ENCODE measurements at regions not wholly inside any gene's neighbourhood (a gene's known extent, or its start where the extent isn't known, plus 50 kb on each side); places are given as distances from the start of the nearest gene placed in this dataset.

DNA sequence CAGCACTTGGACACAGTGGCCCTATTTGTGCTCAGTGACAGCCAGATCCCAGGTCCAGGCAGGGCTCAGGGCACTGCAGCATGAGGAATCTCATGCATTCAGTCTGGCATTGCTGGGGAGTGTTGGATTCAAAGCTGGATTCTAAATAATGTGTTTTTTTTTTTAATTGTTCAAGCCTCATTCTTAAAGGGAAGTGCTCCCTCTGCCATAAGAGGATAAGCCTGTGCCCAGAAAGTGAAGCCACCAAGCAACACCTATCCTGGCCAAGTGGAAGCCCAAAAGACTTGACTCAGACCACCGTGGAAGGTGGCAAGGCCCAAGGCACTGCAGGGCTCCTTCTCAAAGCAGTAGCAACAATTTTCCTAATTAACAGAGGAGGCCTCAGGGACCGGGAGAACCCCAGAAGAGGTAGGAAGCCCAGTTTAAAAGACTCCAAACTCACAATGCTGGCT, 135.6 kb downstream of the ACTL7B start:
- Histone ChIP-seq H3K9ac (ENCODE audit: low read depth, low read length) (no peak overlapping the region), H3K4me1 (ENCODE audit: control insufficient read depth, insufficient read depth, low read length) (no peaks in the 10 kb centered on the region), H3K36me3 (ENCODE audit: control insufficient read depth, insufficient read depth, low read length) (no peaks in the 10 kb centered on the region), H3K27me3 (ENCODE audit: control insufficient read depth, insufficient read depth, low read length) (no peaks in the 10 kb centered on the region), H3K9me3 (ENCODE audit: control insufficient read depth, insufficient read depth, low read length) (no peaks in the 10 kb centered on the region), H3K27ac (ENCODE audit: low read depth, low read length) (no peak overlapping the region), H3K4me3 (ENCODE audit: low read depth, low read length) (no peak overlapping the region)

DNA sequence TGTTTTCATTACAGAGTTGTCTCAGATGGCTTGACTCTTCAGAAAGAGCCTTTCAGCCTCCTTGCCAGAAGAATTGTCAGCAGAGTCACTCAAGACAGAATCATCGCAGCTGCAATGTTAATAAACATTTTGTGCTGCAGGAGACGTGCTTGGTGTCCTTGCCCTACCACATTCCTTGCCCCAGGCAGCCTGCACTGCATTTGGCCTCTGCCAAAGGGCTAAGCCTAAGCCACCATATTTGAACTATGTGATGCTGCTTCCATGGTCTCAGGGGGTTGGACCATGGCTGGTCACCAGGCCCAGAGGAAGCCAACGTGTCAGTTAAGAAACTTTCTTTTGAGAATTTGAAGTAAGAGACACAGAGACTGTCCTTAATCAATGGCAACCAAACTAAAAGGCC, 145.4 kb downstream of the ACTL7B start:
- Histone ChIP-seq H3K4me1 (ENCODE audit: control insufficient read depth, insufficient read depth, low read length) (no peaks in the 10 kb centered on the region), H3K27me3 (ENCODE audit: control insufficient read depth, insufficient read depth, low read length) (no peaks in the 10 kb centered on the region), H3K27ac (ENCODE audit: low read depth, low read length) (no peak overlapping the region), H3K9ac (ENCODE audit: low read depth, low read length) (no peak overlapping the region), H3K36me3 (ENCODE audit: control insufficient read depth, insufficient read depth, low read length) (no peaks in the 10 kb centered on the region), H3K9me3 (ENCODE audit: control insufficient read depth, insufficient read depth, low read length) (no peaks in the 10 kb centered on the region), H3K4me3 (ENCODE audit: low read depth, low read length) (no peak overlapping the region)

DNA sequence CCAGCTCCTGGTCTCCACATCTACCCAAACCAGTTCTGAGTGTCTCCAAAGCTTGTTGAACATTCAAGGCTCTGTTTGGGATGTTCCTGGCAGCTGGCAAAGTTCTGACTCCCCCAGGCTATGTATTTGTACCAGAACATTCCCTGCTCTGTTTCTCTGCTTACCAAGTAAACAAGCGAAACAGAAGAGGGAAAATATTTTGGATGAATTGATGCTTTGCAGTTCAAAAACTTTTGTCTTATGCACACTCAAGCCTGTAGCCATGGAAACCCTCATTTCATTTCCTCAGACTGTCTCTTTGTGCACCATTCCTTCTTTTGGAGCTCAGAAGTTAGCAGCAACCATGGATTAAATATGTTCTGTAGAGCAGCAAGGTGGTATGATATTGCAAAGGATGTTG, 145.8 kb downstream of the ACTL7B start:
- H3K9me3 ChIP-seq (ENCODE audit: control insufficient read depth, insufficient read depth, low read length): no peaks in the 10 kb centered on the region
- no peaks in the 10 kb centered on the region for H3K4me1 ChIP-seq (ENCODE audit: control insufficient read depth, insufficient read depth, low read length)
- no peak overlapping the region for H3K27ac ChIP-seq (ENCODE audit: low read depth, low read length)
- no peaks in the 10 kb centered on the region for H3K36me3 ChIP-seq (ENCODE audit: control insufficient read depth, insufficient read depth, low read length)
- H3K27me3 ChIP-seq (ENCODE audit: control insufficient read depth, insufficient read depth, low read length): no peaks in the 10 kb centered on the region
- H3K4me3 ChIP-seq (ENCODE audit: low read depth, low read length): no peak overlapping the region
- no peak overlapping the region for H3K9ac ChIP-seq (ENCODE audit: low read depth, low read length)

DNA sequence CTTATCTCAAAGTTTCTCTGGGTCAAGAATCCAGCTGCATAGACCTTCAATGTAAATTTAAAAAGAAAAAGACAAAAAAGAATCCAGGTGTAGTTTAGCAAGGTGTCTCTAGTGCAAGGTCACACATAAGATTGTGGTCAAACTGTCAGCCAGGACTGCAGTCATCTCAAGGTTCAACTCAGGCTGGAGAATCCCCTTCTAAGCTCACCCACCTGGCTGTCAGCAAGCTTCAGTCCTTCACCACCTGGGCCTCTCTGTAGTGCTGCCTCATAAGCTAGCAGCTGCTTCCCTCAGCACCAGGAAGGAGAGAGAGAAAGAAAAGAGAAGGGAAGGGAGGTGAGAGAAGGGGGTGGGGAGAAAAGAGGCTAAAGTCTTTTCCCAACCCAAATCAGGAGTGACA, 146.7 kb downstream of the ACTL7B start:
- Histone ChIP-seq H3K36me3 (ENCODE audit: control insufficient read depth, insufficient read depth, low read length) (no peaks in the 10 kb centered on the region), H3K27ac (ENCODE audit: low read depth, low read length) (no peak overlapping the region), H3K4me3 (ENCODE audit: low read depth, low read length) (no peak overlapping the region), H3K4me1 (ENCODE audit: control insufficient read depth, insufficient read depth, low read length) (no peaks in the 10 kb centered on the region), H3K27me3 (ENCODE audit: control insufficient read depth, insufficient read depth, low read length) (no peaks in the 10 kb centered on the region), H3K9me3 (ENCODE audit: control insufficient read depth, insufficient read depth, low read length) (no peaks in the 10 kb centered on the region), H3K9ac (ENCODE audit: low read depth, low read length) (no peak overlapping the region)

DNA sequence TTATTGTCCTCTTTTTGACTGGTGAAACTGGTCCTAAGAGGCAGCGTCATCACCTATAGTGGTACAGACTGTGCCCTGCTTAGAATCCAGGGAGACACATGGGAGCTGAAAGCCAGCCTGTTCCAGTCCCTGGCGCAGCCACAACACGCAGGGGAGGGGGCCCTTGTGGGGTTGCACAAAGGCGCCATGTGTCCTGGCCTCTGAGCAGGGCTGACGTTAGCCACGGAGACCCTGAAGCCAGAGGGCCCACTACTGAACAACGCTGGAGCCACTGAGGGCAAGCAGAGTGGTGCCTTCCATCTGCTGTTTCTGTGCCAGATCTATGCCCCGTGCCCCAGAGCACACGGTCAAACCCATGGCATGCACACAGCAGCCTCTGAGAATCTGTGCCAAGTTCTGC, 147.3 kb downstream of the ACTL7B start:
- Histone ChIP-seq H3K9me3 (ENCODE audit: control insufficient read depth, insufficient read depth, low read length) (no peaks in the 10 kb centered on the region), H3K9ac (ENCODE audit: low read depth, low read length) (no peak overlapping the region), H3K36me3 (ENCODE audit: control insufficient read depth, insufficient read depth, low read length) (no peaks in the 10 kb centered on the region), H3K4me1 (ENCODE audit: control insufficient read depth, insufficient read depth, low read length) (no peaks in the 10 kb centered on the region), H3K27ac (ENCODE audit: low read depth, low read length) (no peak overlapping the region), H3K4me3 (ENCODE audit: low read depth, low read length) (no peak overlapping the region), H3K27me3 (ENCODE audit: control insufficient read depth, insufficient read depth, low read length) (no peaks in the 10 kb centered on the region)

DNA sequence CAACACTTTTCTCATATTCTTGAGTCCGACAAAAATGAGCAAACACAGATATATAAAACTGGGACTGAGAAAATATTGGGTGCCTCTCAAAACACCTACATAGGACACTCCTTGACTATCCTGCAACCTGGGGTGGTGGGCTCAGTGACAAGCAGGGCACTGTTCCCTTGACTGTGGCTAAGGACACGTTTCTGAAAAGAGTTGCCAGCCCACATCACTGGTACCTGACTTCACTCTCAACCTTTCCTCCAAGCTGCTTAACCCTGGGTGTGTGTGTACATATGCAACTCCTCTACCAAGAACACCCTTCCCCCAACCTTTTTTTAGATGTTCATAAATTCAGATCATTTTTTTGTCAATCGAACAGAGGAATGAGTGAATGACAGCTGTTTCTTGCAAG, 148.7 kb downstream of the ACTL7B start:
- no peaks in the 10 kb centered on the region for H3K27me3 ChIP-seq (ENCODE audit: control insufficient read depth, insufficient read depth, low read length)
- H3K36me3 ChIP-seq (ENCODE audit: control insufficient read depth, insufficient read depth, low read length): no peaks in the 10 kb centered on the region
- H3K9ac ChIP-seq (ENCODE audit: low read depth, low read length): no peak overlapping the region
- H3K9me3 ChIP-seq (ENCODE audit: control insufficient read depth, insufficient read depth, low read length): no peaks in the 10 kb centered on the region
- no peak overlapping the region for H3K27ac ChIP-seq (ENCODE audit: low read depth, low read length)
- no peaks in the 10 kb centered on the region for H3K4me1 ChIP-seq (ENCODE audit: control insufficient read depth, insufficient read depth, low read length)
- no peak overlapping the region for H3K4me3 ChIP-seq (ENCODE audit: low read depth, low read length)

DNA sequence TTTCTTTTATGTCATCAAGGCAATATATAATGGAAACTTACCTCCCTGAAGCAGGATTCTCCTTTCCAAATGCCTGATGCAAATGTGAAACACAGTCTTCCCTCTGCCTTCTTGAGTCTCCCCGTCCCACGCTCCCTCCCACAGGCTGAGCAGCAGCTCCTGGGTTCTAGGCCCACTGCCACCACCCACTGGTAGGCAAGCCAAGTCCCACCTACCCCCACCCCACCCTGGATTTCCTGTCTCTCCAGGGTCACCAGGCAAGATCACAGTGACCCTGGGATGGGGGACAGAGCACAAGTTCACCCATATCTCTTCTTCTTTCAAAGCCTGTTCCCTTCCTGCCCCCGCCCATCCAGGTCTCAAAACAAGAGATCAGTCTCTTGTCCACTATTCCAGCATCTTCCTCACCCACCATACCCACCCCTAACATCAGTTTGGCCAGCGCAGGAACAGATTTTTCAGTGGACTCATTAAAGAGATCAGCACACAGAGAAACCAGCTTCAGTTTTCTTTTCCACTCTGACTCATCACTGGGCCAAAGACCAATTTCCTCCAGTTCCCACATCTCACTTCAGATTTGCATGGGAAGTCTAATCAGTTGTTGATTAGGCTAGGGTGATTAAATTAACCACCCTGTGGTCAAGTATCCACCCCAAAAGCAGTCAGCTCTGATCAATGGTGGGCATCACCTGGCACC, 151.5 kb downstream of the ACTL7B start:
- Histone ChIP-seq H3K9ac (ENCODE audit: low read depth, low read length) (no peak overlapping the region), H3K27me3 (ENCODE audit: control insufficient read depth, insufficient read depth, low read length) (no peaks in the 10 kb centered on the region), H3K9me3 (ENCODE audit: control insufficient read depth, insufficient read depth, low read length) (no peaks in the 10 kb centered on the region)

DNA sequence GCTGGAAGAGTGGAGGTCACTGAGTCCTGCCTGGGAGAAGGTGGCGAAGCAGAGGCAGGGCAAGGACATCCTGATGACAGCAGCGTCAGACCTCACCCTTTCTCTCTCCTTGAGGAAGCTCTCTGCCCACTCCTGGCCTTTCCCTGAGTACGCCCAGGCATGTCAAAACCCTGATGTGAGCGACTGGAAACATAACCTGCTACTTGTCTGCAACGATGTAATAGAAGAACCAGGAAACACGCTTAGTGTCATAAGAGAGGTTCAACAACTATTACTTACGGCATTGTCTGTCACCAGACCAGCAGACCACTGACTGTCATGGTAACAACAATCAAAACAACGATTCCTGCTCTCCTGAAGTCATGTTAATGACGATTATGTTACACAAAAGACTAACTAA, 152.4 kb downstream of the ACTL7B start:
- H3K36me3 ChIP-seq (ENCODE audit: control insufficient read depth, insufficient read depth, low read length): no peaks in the 10 kb centered on the region
- no peak overlapping the region for H3K27ac ChIP-seq (ENCODE audit: low read depth, low read length)

More for the DNA sequence above, 151.5 kb downstream of the ACTL7B start:
- Histone ChIP-seq H3K4me3 (ENCODE audit: low read depth, low read length) (no peak overlapping the region), H3K4me1 (ENCODE audit: control insufficient read depth, insufficient read depth, low read length) (no peaks in the 10 kb centered on the region), H3K27ac (ENCODE audit: low read depth, low read length) (no peak overlapping the region), H3K36me3 (ENCODE audit: control insufficient read depth, insufficient read depth, low read length) (no peaks in the 10 kb centered on the region)

DNA sequence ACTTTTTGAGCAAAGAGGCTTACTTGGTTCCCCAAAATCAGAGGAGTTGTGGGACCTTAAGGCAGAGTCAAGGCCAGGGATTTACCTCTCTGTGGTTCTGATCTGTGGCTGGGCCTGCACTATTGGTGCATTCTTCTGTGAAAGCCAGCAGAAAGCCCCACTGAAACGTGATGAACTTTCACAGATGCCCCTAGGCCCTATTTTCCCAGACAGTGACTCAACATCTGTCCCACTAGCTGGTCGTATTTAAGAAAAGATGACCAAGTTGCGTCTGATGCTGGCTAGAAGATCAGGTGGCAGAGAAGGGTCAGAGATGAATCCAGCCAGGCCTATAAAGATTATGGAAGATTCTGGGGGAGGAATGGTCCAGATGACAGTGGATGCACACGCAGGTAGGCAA, 153.1 kb downstream of the ACTL7B start:
- Histone ChIP-seq H3K4me1 (ENCODE audit: control insufficient read depth, insufficient read depth, low read length) (no peaks in the 10 kb centered on the region), H3K9ac (ENCODE audit: low read depth, low read length) (no peak overlapping the region), H3K27ac (ENCODE audit: low read depth, low read length) (no peak overlapping the region), H3K27me3 (ENCODE audit: control insufficient read depth, insufficient read depth, low read length) (no peaks in the 10 kb centered on the region), H3K36me3 (ENCODE audit: control insufficient read depth, insufficient read depth, low read length) (no peaks in the 10 kb centered on the region), H3K4me3 (ENCODE audit: low read depth, low read length) (no peak overlapping the region), H3K9me3 (ENCODE audit: control insufficient read depth, insufficient read depth, low read length) (no peaks in the 10 kb centered on the region)

More for the DNA sequence above, 152.4 kb downstream of the ACTL7B start:
- Histone ChIP-seq H3K9ac (ENCODE audit: low read depth, low read length) (no peak overlapping the region), H3K27me3 (ENCODE audit: control insufficient read depth, insufficient read depth, low read length) (no peaks in the 10 kb centered on the region), H3K4me3 (ENCODE audit: low read depth, low read length) (no peak overlapping the region), H3K9me3 (ENCODE audit: control insufficient read depth, insufficient read depth, low read length) (no peaks in the 10 kb centered on the region), H3K4me1 (ENCODE audit: control insufficient read depth, insufficient read depth, low read length) (no peaks in the 10 kb centered on the region)

DNA sequence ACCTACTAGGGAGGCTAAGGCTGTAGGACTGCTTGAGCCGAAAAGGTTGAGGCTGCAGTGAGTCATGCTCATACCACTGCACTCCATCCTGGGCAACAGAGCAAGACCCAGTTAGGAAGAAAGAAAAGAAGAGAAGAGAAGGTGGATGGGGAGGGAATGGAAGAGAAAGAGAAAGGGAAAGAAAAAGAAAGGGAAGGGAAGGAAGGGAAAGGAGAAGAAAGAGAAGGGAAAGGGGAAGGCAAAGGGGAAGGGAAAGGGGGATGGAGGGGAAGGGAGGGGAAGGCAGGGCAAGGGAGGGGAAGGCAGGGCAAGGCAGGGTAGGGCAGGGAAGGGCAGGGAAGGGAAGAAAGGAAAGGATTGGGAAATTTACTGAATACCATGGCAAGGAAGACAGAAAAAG, 157.0 kb downstream of the ACTL7B start:
- H3K4me3 ChIP-seq (ENCODE audit: low read depth, low read length): no peak overlapping the region
- no peak overlapping the region for H3K9ac ChIP-seq (ENCODE audit: low read depth, low read length)
- H3K9me3 ChIP-seq (ENCODE audit: control insufficient read depth, insufficient read depth, low read length): no peaks in the 10 kb centered on the region
- no peaks in the 10 kb centered on the region for H3K27me3 ChIP-seq (ENCODE audit: control insufficient read depth, insufficient read depth, low read length)
- H3K4me1 ChIP-seq (ENCODE audit: control insufficient read depth, insufficient read depth, low read length): no peaks in the 10 kb centered on the region
- no peaks in the 10 kb centered on the region for H3K36me3 ChIP-seq (ENCODE audit: control insufficient read depth, insufficient read depth, low read length)
- H3K27ac ChIP-seq (ENCODE audit: low read depth, low read length): no peak overlapping the region

DNA sequence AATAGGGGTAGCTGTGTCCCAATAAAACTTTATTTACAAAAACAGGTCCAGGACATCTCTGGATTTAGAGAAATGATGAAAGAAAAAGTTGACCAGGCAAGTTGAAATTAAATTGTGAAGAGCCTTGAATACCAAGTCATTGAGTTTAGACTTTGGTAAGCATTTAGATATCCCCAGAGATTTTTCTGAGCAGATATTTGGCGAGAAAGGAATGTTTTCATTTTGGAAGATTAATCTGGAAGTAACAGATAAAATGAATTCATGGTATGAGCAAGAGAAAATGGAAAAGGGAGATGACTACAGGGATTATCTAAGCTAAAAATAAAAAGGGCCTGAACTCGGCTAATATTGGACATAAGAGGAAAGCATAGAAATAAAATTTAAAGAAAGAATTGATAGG, 157.6 kb downstream of the ACTL7B start:
- no peaks in the 10 kb centered on the region for H3K9me3 ChIP-seq (ENCODE audit: control insufficient read depth, insufficient read depth, low read length)
- H3K9ac ChIP-seq (ENCODE audit: low read depth, low read length): no peak overlapping the region
- H3K27me3 ChIP-seq (ENCODE audit: control insufficient read depth, insufficient read depth, low read length): no peaks in the 10 kb centered on the region
- H3K36me3 ChIP-seq (ENCODE audit: control insufficient read depth, insufficient read depth, low read length): no peaks in the 10 kb centered on the region
- H3K27ac ChIP-seq (ENCODE audit: low read depth, low read length): no peak overlapping the region
- H3K4me1 ChIP-seq (ENCODE audit: control insufficient read depth, insufficient read depth, low read length): no peaks in the 10 kb centered on the region
- no peak overlapping the region for H3K4me3 ChIP-seq (ENCODE audit: low read depth, low read length)

Measured in HUES48 (cell line).